Fibroblast of lung (primary cell): ENCODE measurements at regions not wholly inside any gene's neighbourhood (a gene's known extent, or its start where the extent isn't known, plus 50 kb on each side); places are given as distances from the start of the nearest gene placed in this dataset.

Source experiments
- DNase-seq, 2 donors: peaks; one replicate each; pipeline versions ENCODE4 v3.0.0 to v3.0.0-alpha.2; 2010; ENCODE audit warnings: low read depth in 2 of 2
- H2AFZ ChIP-seq: 2 replicates; pipeline ENCODE4 v1.5.1; 2012; ENCODE audit warnings: low read length, control low read depth, inconsistent platforms
- H3K27ac ChIP-seq: 2 replicates; pipeline ENCODE4 v1.5.1; 2011; ENCODE audit warnings: low read length, control low read depth; ENCODE audit not compliant: insufficient read depth
- H3K27me3 ChIP-seq: 2 replicates; pipeline ENCODE4 v1.5.1; 2011; ENCODE audit warnings: mild to moderate bottlenecking, low read length; ENCODE audit not compliant: control insufficient read depth, insufficient read depth
- H3K36me3 ChIP-seq: 2 replicates; pipeline ENCODE4 v1.5.1; 2011; ENCODE audit warnings: low read length; ENCODE audit not compliant: control insufficient read depth, insufficient read depth
- H3K4me1 ChIP-seq: 2 replicates; pipeline ENCODE4 v1.5.1; 2011; ENCODE audit warnings: low read length; ENCODE audit not compliant: control insufficient read depth, insufficient read depth; ENCODE audit errors: extremely low read depth
- H3K4me2 ChIP-seq: 2 replicates; pipeline ENCODE4 v1.5.1; 2011; ENCODE audit warnings: low read length, control low read depth; ENCODE audit not compliant: insufficient read depth; ENCODE audit errors: extremely low read depth
- H3K4me3 ChIP-seq, 4 experiments: fragments of 200-600 bp in 1 of 4; sonication (generic) in 1 of 4; replicated peaks in 1 of 4; 2 replicates each; pipeline ENCODE4 v1.5.1; 2011 to 2016; ENCODE audit warnings: low read length in 4 of 4, low read depth in 3 of 4, mild to moderate bottlenecking in 3 of 4, control low read depth in 2 of 4, inconsistent platforms in 1 of 4, mixed read lengths in 1 of 4; ENCODE audit not compliant: insufficient read depth in 1 of 4; ENCODE audit errors: control extremely low read depth in 1 of 4
- H3K79me2 ChIP-seq: 2 replicates; pipeline ENCODE4 v1.5.1; 2012; ENCODE audit warnings: mild to moderate bottlenecking, low read length, inconsistent platforms; ENCODE audit not compliant: control insufficient read depth, insufficient read depth
- H3K9ac ChIP-seq: 2 replicates; pipeline ENCODE4 v1.5.1; 2011; ENCODE audit warnings: mild to moderate bottlenecking, low read length, control low read depth; ENCODE audit not compliant: insufficient read depth
- H3K9me3 ChIP-seq: 2 replicates; pipeline ENCODE4 v1.5.1; 2012; ENCODE audit warnings: low read depth, low read length; ENCODE audit not compliant: control insufficient read depth, insufficient read depth
- H4K20me1 ChIP-seq: 2 replicates; pipeline ENCODE4 v1.5.1; 2011; ENCODE audit warnings: low read length; ENCODE audit not compliant: control insufficient read depth, insufficient read depth; ENCODE audit errors: extremely low read depth
- CTCF ChIP-seq, 2 donors: IDR thresholded peaks in 1 of 2; conservative IDR thresholded peaks in 1 of 2; 1 replicate in 1 of 2; 2 replicates in 1 of 2; pipeline ENCODE4 v1.5.1; 2011 to 2012; ENCODE audit warnings: low read length in 2 of 2, control low read depth in 1 of 2, inconsistent platforms in 1 of 2, low read depth in 1 of 2, mild to moderate bottlenecking in 1 of 2
- EZH2 ChIP-seq: IDR thresholded peaks from 2 replicates; pipeline ENCODE4 v1.5.1; 2012; ENCODE audit warnings: low read length, control low read depth, mild to moderate bottlenecking; ENCODE audit errors: missing control alignments

GRCh38 chr6:3518356-3519190 lies 61.7 kb upstream of the SLC22A23 start:
- Histone ChIP-seq H3K27me3 (no peaks in the 10 kb centered on the region), H2AFZ (peak overlapping the region; percentile 4), H3K9me3 (no peaks in the 10 kb centered on the region), H3K4me1 (peaks cover 14% of the 10 kb centered on the region), H3K79me2 (no peaks in the 10 kb centered on the region), H3K4me2 (peak overlapping the region; percentile 45), H4K20me1 (no peaks in the 10 kb centered on the region), H3K4me3 (no peak overlapping the region), H3K9ac (no peak overlapping the region), H3K36me3 (no peaks in the 10 kb centered on the region), H3K27ac (no peak overlapping the region)
- peak; percentile 74 to 83 for DNase-seq
- TF ChIP-seq EZH2 (no peak), CTCF (conservative IDR thresholded peaks at IDR 0.05 in 1 of 2, IDR thresholded peaks at IDR 0.05 in 1 of 2; ENCODE audit: low read depth in 1 of 2, low read length in 2 of 2) (no peak)

GRCh38 chr6:3517350-3517749 lies 60.5 kb upstream of the SLC22A23 start:
- no peak overlapping the region for H2AFZ ChIP-seq
- no peaks in the 10 kb centered on the region for H3K27me3 ChIP-seq
- no peaks in the 10 kb centered on the region for H3K36me3 ChIP-seq
- H3K9me3 ChIP-seq, result no peaks in the 10 kb centered on the region
- no peak overlapping the region for H3K9ac ChIP-seq
- no peaks in the 10 kb centered on the region for H4K20me1 ChIP-seq
- no peak overlapping the region for H3K27ac ChIP-seq
- H3K4me3 ChIP-seq, result no peak overlapping the region
- H3K79me2 ChIP-seq, result no peaks in the 10 kb centered on the region
- no peak for TF ChIP-seq CTCF (conservative IDR thresholded peaks at IDR 0.05 in 1 of 2, IDR thresholded peaks at IDR 0.05 in 1 of 2; ENCODE audit: low read depth in 1 of 2, low read length in 2 of 2)
- no peak for TF ChIP-seq EZH2
- no peak overlapping the region for H3K4me2 ChIP-seq
- peaks cover 12% of the 10 kb centered on the region for H3K4me1 ChIP-seq
- peak; percentile 90 to 93 for DNase-seq

GRCh38 chr6:3516092-3516491 lies 59.2 kb upstream of the SLC22A23 start:
- Histone ChIP-seq H3K4me2 (no peak overlapping the region), H3K4me1 (peaks cover 12% of the 10 kb centered on the region), H3K9ac (no peak overlapping the region), H3K4me3 (no peak overlapping the region), H2AFZ (no peak overlapping the region), H3K9me3 (no peaks in the 10 kb centered on the region), H3K36me3 (no peaks in the 10 kb centered on the region), H4K20me1 (no peaks in the 10 kb centered on the region), H3K79me2 (no peaks in the 10 kb centered on the region), H3K27me3 (no peaks in the 10 kb centered on the region), H3K27ac (no peak overlapping the region)
- DNase-seq, result no peak
- TF ChIP-seq CTCF (conservative IDR thresholded peaks at IDR 0.05 in 1 of 2, IDR thresholded peaks at IDR 0.05 in 1 of 2; ENCODE audit: low read depth in 1 of 2, low read length in 2 of 2), result no peak
- TF ChIP-seq EZH2, result no peak
